ENCODE measurements at regions not wholly inside any gene's neighbourhood (a gene's known extent, or its start where the extent isn't known, plus 50 kb on each side); places are given as distances from the start of the nearest gene placed in this dataset.

DNA sequence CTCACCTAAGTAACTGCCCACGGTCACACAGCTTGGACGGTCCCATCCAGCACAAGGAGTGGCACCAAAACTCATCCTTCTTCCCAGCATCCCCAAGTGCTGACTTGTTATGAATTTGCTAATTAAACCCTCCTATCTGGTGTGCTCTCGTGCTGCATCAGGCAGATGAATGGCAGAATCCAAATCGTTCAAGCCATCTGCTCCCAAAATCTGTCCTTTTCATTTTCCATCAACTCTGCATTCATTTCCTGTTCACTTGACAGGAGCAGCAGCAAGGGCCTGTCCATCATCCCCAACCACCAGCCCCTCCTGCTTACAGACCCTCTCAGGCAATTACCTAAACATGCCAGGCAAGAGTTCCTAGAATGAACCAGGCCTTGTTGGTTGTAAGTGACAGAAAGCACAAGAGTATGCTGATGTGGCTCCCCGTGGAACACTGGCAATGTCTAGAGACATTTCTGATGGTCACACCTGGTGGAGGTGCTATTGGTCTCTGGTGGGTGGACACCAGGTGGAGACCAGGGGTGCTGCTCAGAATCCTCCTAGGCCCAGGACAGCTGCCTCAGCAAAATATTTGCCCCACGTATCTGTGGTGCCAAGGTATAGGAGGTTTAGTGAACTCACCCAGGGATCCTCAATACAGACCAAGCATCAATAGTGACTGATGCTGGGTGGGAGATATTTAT lies 832.5 kb downstream of the TBC1D22A start:
- ATAC-seq = no peak

DNA sequence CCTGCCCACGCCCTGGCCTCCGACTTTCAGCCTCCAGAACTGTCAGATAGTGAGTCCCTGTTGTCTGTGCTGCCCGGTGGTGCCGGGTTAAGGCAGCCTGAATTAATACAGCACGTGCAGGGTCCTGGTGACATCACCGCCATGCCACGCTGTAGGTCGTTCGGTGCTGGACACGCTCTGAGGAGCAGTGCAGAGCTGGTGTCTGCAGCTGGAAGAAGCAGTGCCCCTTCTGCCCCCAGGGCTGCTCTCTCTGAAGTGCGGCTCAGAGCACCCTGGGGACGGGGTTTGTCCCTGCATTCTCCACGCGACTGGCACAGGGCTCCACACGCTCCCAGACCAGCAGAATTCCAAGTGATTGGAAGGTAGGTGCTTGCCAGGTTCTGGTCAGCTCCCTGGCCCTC lies 831.5 kb downstream of the TBC1D22A start:
- ATAC-seq = no peak

- ATAC-seq = no peak
These were observed 830.8 kb downstream of the TBC1D22A start for GRCh38 chr22:47593291-47593690.

- no peak for ATAC-seq
These were observed 830.3 kb downstream of the TBC1D22A start for GRCh38 chr22:47592791-47593190.

GRCh38 chr22:47591709-47592108 lies 829.3 kb downstream of the TBC1D22A start:
- no peak for ATAC-seq

DNA sequence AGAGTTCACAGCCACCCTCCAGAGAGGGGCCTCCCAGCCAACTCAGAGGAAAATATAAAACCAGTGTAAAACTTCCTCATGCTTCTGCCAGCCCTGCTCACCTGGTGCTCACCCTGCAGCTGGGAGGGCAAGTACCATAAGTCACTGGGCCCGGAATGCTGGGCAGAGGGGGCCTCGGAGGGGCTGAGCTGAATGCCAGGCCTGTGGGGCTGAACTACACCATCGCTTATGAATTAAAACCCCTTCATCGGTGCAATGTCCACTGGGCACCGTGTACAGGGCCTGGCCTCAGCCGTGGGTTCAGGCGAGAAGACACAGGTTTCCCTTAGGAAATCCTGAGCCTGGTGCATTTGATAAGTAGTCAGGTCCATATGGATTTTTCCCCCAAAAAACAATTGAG lies 828.6 kb downstream of the TBC1D22A start:
- no peak for ATAC-seq

- ATAC-seq = no peak
These were observed 827.1 kb downstream of the TBC1D22A start for GRCh38 chr22:47589271-47590250.

DNA sequence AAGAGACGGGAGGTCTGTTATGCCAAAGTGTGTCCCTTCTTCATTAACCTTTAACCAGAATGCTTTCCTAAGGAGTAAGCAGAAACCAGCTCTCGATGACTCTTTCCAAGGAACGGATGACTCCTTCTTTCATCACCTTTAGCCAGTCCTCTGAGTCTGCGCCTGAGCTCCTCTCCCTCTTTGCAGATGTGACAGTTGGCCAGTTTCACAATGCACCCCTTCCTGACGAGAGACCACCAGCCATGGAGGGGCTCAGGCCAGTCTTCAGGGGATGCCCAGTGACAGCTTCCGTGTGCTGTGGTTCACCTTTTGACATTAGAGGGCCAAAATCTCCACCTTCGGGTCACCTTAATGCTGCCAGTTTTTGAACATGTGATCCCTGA lies 826.1 kb downstream of the TBC1D22A start:
- ATAC-seq = no peak

- ATAC-seq = no peak
These were observed 825.6 kb downstream of the TBC1D22A start for GRCh38 chr22:47587861-47588577.

- ATAC-seq = no peak
These were observed 824.9 kb downstream of the TBC1D22A start for GRCh38 chr22:47587361-47587760.

DNA sequence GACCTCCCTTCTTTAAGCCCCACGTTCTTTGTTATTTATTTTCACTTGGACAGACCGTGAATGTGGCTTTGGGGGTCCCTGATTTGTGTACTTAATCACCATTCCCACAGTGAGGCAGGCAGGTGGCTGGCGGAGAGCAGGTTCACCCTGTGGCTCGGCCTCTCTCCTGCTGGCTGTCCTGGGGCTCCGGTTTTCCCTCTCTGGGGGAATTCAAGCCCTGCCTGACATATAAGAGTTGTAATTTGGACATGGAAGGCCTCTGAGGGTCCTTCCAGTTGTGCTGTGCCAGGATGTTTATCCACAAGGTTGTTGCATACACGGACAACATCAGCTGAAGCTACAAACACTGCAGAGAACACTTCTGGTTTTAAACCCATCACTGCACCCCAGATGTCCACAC lies 824.5 kb downstream of the TBC1D22A start:
- ATAC-seq = no peak

DNA sequence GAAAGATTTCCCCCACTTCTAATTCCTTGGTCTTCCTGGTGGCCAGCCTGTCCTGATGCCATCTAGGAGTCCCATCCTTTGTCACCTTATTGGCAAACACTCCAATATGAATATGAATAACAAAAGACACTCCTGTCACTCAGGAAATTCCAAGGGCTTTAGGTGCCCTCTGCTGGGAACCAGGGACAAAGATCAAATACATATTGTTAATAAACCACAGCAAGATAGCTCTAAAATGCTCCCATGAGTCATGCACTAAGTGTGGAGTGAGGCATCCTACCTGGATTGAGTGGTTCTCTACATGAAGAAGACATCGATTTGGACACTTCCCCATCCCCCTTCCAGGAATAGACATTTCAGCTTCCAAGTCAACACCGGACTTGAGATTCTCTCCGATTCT lies 823.6 kb downstream of the TBC1D22A start:
- no peak for ATAC-seq

GRCh38 chr22:47583959-47584562 lies 821.6 kb downstream of the TBC1D22A start:
- ATAC-seq = no peak

GRCh38 chr22:47582067-47582466 lies 819.6 kb downstream of the TBC1D22A start:
- ATAC-seq = no peak

DNA sequence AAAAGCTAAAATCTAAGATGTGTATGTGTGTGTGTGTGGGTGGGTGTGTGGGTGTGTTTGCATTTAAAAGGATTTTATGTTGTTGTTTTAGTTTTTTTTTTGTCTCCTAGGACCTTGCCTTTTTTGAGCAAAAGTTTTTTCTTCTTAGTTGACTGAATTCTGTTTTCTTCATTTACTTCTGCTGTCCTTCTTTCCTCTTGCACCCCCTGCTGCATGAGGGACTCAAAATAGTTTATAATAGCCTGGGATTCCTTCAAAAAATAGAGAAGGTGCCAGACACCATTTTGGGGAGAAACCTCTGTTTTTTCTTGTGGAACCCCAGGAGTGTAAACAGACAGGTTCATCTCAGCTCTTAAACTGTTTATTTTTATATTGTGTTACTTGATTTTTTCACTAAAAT lies 817.7 kb downstream of the TBC1D22A start:
- ATAC-seq = no peak

DNA sequence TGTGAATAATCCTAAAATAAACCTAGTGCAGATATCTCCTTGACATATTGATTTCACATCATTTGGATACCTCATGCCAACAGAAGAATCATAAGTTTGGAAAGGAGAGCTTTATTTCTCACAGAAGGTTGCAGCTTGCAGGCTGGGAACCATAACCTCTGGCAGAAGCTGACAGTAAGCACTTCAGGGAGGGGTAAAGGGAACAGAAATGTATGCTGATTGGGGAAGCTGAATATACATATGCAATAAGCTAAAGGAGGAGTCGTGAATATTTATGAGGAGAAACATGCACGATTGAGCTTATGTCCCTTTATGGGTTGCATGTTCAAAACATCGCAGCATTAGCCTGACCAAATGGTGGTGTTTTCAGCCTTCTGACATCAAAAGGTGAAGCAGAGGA lies 814.5 kb downstream of the TBC1D22A start:
- no peak for ATAC-seq

DNA sequence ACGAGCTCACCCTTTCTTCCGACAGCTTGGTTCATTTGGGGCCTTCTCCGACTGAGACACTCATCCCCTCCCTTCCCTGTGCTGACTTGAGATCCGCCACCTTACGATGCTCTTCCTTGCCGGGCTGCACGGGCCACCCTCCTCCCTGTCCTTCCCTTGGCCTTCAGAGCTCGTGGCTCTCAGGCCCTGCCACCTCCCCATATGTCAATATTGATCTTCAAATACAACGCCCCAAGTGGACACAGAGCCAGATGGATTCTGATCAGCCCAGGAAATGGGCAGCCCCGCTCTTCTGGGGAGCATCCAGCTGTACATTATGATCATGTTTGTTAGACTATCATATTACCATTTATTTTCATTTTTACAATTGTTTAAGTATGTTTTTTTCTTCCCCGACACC lies 812.8 kb downstream of the TBC1D22A start:
- ATAC-seq = no peak

DNA sequence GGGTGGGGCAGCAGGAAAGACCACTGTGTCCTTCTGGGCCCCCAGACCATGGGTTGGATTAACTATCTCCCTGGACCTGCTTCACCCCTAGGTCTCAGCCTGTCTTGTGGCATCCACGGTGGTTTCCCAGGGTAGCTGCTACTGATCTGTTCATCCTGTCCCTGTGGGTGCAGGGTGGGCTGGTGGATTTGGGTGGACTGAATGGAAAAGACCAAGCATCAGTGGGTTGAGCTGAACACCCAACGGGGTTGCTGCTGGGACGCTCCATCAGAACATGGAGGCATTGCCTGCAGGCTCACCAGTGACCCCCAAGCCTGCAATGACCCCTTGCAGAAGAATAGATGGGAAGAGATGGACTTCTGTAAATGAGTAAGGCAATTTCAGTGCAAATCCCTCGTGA lies 812.1 kb downstream of the TBC1D22A start:
- ATAC-seq = no peak

GRCh38 chr22:47573141-47573540 lies 810.7 kb downstream of the TBC1D22A start:
- no peak for ATAC-seq

DNA sequence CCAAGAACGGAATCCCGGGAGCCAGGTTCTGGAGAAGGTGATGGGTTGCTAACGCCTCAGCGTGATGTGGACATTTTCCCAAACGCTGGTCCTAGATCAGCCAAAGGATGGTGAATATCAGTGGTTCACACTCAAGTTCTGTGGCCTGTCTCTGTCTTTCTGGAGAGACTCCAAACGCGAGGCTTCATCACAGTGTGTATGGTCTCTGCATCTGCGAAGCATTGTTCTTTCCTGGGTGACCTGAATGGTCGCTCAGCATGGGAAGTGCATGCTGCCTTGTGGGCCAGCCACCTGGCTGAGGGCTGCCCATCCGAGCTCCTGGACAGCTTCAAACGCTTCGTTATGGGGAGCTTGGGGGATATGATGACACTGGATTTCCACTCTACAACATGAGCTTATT lies 810.0 kb downstream of the TBC1D22A start:
- ATAC-seq = no peak

DNA sequence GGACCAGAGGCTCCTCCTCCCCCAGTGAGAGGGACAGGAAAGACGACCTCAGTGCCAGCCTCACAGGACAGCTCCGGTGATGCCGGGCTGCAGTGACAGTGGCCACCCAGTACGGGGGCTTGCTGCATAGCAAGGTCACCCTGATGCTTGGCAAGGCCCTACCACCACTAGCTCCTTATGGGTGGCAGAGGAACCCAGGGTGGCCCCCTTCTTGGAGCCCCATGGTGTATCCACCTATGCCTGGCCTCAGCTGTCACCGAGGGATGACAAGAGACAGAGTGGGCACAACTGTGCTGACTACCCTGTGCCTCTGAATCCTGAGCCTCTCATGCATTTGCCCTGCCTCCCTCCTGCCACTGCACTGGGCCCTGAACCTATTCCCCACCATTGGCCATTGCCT lies 809.2 kb downstream of the TBC1D22A start:
- no peak for ATAC-seq

DNA sequence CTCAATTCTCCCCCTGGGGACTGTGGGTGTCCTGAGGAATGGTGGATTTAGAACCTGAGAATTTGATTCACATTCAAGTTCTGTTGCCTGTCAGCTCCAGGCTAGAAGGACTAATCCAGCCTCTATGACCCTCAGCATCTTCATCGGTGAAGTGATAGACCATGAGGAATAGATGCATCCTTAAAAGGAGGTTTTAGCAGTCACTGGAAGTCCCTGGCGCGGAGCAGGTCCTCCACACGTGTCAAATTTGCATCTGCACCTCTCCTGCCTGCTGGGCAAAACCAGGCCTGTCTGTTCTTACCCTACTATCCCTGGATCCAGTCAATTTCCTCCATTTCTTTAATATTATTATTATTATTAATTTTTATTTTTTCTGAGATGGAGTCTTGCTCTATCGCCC lies 808.4 kb downstream of the TBC1D22A start:
- ATAC-seq = no peak

GRCh38 chr22:47570300-47570685 lies 807.8 kb downstream of the TBC1D22A start:
- no peak for ATAC-seq

All from activated CD4-positive, CD25-positive, alpha-beta regulatory T cell treated with anti-CD3 and anti-CD28 coated beads, Interleukin-2, amount 50 U/mL, for 24 hours (primary cell).